Lung (tissue), 11 donors: ENCODE measurements at regions not wholly inside any gene's neighbourhood (a gene's known extent, or its start where the extent isn't known, plus 50 kb on each side); places are given as distances from the start of the nearest gene placed in this dataset.
"Not testable (repeated sequence)": the region's sequence is repeated elsewhere in the genome, so short reads cannot be mapped to it uniquely, and the experiment has no call there.

Experiments
- ATAC-seq: fragments of 200-7000 bp; cut with Tn5 transposase; one replicate; pipeline ENCODE4 v1.9.1; 2020; ENCODE audit warnings: moderate number of reproducible peaks; ENCODE audit not compliant: insufficient read depth, low FRiP score
- DNase-seq, 3 donors: peaks; one replicate each; pipeline ENCODE4 v3.0.0-alpha.2; 2013 to 2017
- H3K27ac ChIP-seq, 2 donors: one replicate each; pipeline ENCODE4 v1.5.1; 2013; ENCODE audit warnings: mild to moderate bottlenecking in 2 of 2, moderate library complexity in 2 of 2, control low read depth in 1 of 2, inconsistent platforms in 1 of 2, low read depth in 1 of 2, low read length in 1 of 2
- H3K27me3 ChIP-seq, 3 donors: one replicate each; pipeline ENCODE4 v1.5.1; 2013; ENCODE audit warnings: low read length in 2 of 3; ENCODE audit not compliant: control insufficient read depth in 3 of 3, insufficient read depth in 3 of 3
- H3K36me3 ChIP-seq, 4 donors: one replicate each; pipeline ENCODE4 v1.5.1; 2013; ENCODE audit warnings: low read length in 4 of 4, mild to moderate bottlenecking in 1 of 4, moderate library complexity in 1 of 4; ENCODE audit not compliant: control insufficient read depth in 4 of 4, insufficient read depth in 4 of 4
- H3K4me1 ChIP-seq, 5 donors: one replicate each; pipeline ENCODE4 v1.5.1; 2013; ENCODE audit warnings: low read length in 5 of 5, mild to moderate bottlenecking in 2 of 5, moderate library complexity in 1 of 5; ENCODE audit not compliant: control insufficient read depth in 5 of 5, insufficient read depth in 5 of 5
- H3K4me3 ChIP-seq: one replicate; pipeline ENCODE4 v1.5.1; 2013; ENCODE audit warnings: mild to moderate bottlenecking, control low read depth, moderate library complexity
- H3K9ac ChIP-seq, 2 donors: one replicate each; pipeline ENCODE4 v1.5.1; 2013; ENCODE audit warnings: low read length in 2 of 2, control low read depth in 1 of 2; ENCODE audit not compliant: insufficient read depth in 1 of 2
- H3K9me3 ChIP-seq, 4 donors: one replicate each; pipeline ENCODE4 v1.5.1; 2013; ENCODE audit warnings: low read length in 3 of 4, mild to moderate bottlenecking in 1 of 4, moderate library complexity in 1 of 4; ENCODE audit not compliant: control insufficient read depth in 4 of 4, insufficient read depth in 3 of 4
- WGBS, 2 donors: extraction: QIAGEN DNeasy Blood & Tissue Kit; methylation state at CpG; one replicate each; pipeline ENCODE4 v1.1.7; 2013; 5-methylcytosine and 5-hydroxymethylcytosine counted together
- TF ChIP-seq, protein P1 (sequence below): IDR thresholded peaks from 2 replicates; pipeline ENCODE4 v1.5.1; 2012; ENCODE audit warnings: mild to moderate bottlenecking; ENCODE audit errors: control extremely low read depth, extremely low read depth
- donor health status: control.
- donor health status: control.
- donor health status: Bipolar disorder and iron deficiency.
- donor health status: healthy.
- donor health status: DM: yes; HTN: yes; CAD: no.

GRCh38 chr15:20420710-20421109, 120.9 kb downstream of the GOLGA6L6 start:
- ATAC-seq, H3K36me3 ChIP-seq, H3K9ac ChIP-seq, DNase-seq, H3K27ac ChIP-seq, H3K4me3 ChIP-seq, H3K4me1 ChIP-seq, H3K27me3 ChIP-seq: not testable (repeated sequence)
- 50% methylated on average over 2 of the region's 2 CpGs for WGBS, 2 donors
- H3K9me3 ChIP-seq, result peaks cover 0 to 19% (median 8%) of the 10 kb centered on the region in 4 donors

DNA sequence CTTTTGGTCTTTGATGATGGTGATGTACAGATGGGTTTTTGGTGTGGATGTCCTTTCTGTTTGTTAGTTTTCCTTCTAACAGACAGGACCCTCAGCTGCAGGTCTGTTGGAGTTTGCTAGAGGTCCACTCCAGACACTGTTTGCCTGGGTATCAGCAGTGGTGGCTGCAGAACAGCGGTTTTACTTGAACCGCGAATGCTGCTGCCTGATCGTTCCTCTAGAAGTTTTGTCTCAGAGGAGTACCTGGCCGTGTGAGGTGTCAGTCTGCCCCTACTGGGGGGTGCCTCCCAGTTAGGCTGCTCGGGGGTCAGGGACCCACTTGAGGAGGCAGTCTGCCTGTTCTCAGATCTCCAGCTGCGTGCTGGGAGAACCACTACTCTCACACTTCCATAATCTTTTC, 125.0 kb downstream of the GOLGA6L6 start:
- not testable (repeated sequence) for H3K9ac ChIP-seq, H3K27me3 ChIP-seq, H3K4me3 ChIP-seq, ATAC-seq, H3K27ac ChIP-seq, DNase-seq, H3K4me1 ChIP-seq, H3K36me3 ChIP-seq
- peaks cover 0 to 15% (median 6%) of the 10 kb centered on the region in 4 donors for H3K9me3 ChIP-seq
- 68 to 74% methylated on average over 7 of the region's 7 CpGs for WGBS, 2 donors

DNA sequence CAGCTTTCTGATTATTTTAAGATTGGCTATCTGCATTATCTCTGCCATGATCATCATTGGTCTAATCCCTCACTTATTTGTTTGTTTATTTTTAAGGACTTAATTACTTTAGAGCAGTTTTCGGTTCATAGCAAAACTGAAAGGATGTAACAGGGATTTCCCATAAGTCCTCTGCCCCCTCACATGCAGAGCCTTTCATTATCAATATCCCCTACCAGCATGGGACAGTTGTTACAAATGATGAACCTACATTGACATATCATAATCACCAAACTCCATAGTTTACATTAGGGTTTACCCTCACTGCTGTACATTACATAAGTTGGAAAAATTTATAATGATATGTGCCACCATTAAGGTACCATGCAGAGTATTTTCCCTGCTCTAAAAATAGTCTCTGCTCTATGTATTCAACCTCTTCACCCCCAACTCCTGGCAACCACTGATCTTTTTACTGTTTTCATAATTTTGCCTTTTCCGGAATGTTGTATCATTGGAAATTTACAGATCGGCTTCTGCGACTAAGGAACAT, 131.9 kb downstream of the GOLGA6L6 start:
- H3K27me3 ChIP-seq, DNase-seq, H3K27ac ChIP-seq, H3K36me3 ChIP-seq, ATAC-seq, H3K4me3 ChIP-seq, H3K9ac ChIP-seq, H3K4me1 ChIP-seq: not testable (repeated sequence)
- WGBS, 2 donors, result 81 to 93% methylated on average over 4 of the region's 4 CpGs
- peaks cover 0 to 41% (median 20%) of the 10 kb centered on the region in 4 donors for H3K9me3 ChIP-seq

GRCh38 chr15:20409247-20409646, 132.4 kb downstream of the GOLGA6L6 start:
- no peak overlapping the region for H3K4me3 ChIP-seq
- no peaks in the 10 kb centered on the region for H3K27me3 ChIP-seq
- no peak for DNase-seq
- H3K9ac ChIP-seq, result no peak overlapping the region
- ATAC-seq, result no peak
- H3K27ac ChIP-seq, result no peak overlapping the region
- peaks cover 0 to 41% (median 20%) of the 10 kb centered on the region in 4 donors for H3K9me3 ChIP-seq
- no peaks in the 10 kb centered on the region for H3K36me3 ChIP-seq
- no peaks in the 10 kb centered on the region for H3K4me1 ChIP-seq
- 81 to 90% methylated on average over 1 of the region's 1 CpG for WGBS, 2 donors
- TF ChIP-seq, protein P1, sequence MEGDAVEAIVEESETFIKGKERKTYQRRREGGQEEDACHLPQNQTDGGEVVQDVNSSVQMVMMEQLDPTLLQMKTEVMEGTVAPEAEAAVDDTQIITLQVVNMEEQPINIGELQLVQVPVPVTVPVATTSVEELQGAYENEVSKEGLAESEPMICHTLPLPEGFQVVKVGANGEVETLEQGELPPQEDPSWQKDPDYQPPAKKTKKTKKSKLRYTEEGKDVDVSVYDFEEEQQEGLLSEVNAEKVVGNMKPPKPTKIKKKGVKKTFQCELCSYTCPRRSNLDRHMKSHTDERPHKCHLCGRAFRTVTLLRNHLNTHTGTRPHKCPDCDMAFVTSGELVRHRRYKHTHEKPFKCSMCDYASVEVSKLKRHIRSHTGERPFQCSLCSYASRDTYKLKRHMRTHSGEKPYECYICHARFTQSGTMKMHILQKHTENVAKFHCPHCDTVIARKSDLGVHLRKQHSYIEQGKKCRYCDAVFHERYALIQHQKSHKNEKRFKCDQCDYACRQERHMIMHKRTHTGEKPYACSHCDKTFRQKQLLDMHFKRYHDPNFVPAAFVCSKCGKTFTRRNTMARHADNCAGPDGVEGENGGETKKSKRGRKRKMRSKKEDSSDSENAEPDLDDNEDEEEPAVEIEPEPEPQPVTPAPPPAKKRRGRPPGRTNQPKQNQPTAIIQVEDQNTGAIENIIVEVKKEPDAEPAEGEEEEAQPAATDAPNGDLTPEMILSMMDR, result no peak

- H3K4me1 ChIP-seq, result no peaks in the 10 kb centered on the region
- H3K27ac ChIP-seq, result no peak overlapping the region
- ATAC-seq (no peak), DNase-seq (no peak)
- no peak overlapping the region for H3K9ac ChIP-seq
- TF ChIP-seq, protein P1, result no peak
- H3K36me3 ChIP-seq, result no peaks in the 10 kb centered on the region
- H3K4me3 ChIP-seq, result no peak overlapping the region
- no peaks in the 10 kb centered on the region for H3K27me3 ChIP-seq
- WGBS, 2 donors, result 62 to 70% methylated on average over 6 of the region's 6 CpGs
- H3K9me3 ChIP-seq, result peaks cover 0 to 41% (median 20%) of the 10 kb centered on the region in 4 donors
Measured at GRCh38 chr15:20407553-20407952, 134.0 kb downstream of the GOLGA6L6 start.

- ATAC-seq, H3K4me1 ChIP-seq, H3K4me3 ChIP-seq, DNase-seq, H3K27me3 ChIP-seq, H3K27ac ChIP-seq, H3K9ac ChIP-seq, H3K36me3 ChIP-seq: not testable (repeated sequence)
- 58 to 68% methylated on average over 1 of the region's 1 CpG for WGBS, 2 donors
- H3K9me3 ChIP-seq, result peaks cover 0 to 46% (median 22%) of the 10 kb centered on the region in 4 donors
Measured at GRCh38 chr15:20404571-20404970, 137.0 kb downstream of the GOLGA6L6 start.

- ATAC-seq, H3K27ac ChIP-seq, DNase-seq, H3K27me3 ChIP-seq, H3K4me3 ChIP-seq, H3K36me3 ChIP-seq, H3K4me1 ChIP-seq, H3K9ac ChIP-seq: not testable (repeated sequence)
- peaks cover 0 to 40% (median 13%) of the 10 kb centered on the region in 4 donors for H3K9me3 ChIP-seq
- 77 to 92% methylated on average over 3 of the region's 3 CpGs for WGBS, 2 donors
Measured at GRCh38 chr15:20402586-20402985, 139.0 kb downstream of the GOLGA6L6 start.
